H9 (cell line): ENCODE measurements at regions not wholly inside any gene's neighbourhood (a gene's known extent, or its start where the extent isn't known, plus 50 kb on each side); places are given as distances from the start of the nearest gene placed in this dataset.

Source experiments
- DNase-seq: peaks from one replicate; pipeline ENCODE4 v3.0.0-alpha.2; 2017
- H2AFZ ChIP-seq: one replicate; pipeline ENCODE4 v1.6.1; 2013; ENCODE audit warnings: mild to moderate bottlenecking, low read length, control low read depth, moderate library complexity
- H2AK5ac ChIP-seq: 2 replicates; pipeline ENCODE4 v1.6.1; 2013; ENCODE audit warnings: low read length, control low read depth, mixed read lengths; ENCODE audit not compliant: insufficient read length
- H2BK120ac ChIP-seq: one replicate; pipeline ENCODE4 v1.6.1; 2013; ENCODE audit warnings: low read depth, mild to moderate bottlenecking, low read length, control low read depth, inconsistent platforms; ENCODE audit not compliant: poor library complexity, severe bottlenecking
- H2BK12ac ChIP-seq: 2 replicates; pipeline ENCODE4 v1.6.1; 2013; ENCODE audit warnings: low read length, control low read depth, mixed read lengths, low read depth; ENCODE audit not compliant: insufficient read length
- H2BK15ac ChIP-seq: 2 replicates; pipeline ENCODE4 v1.6.1; 2013; ENCODE audit warnings: low read depth, low read length, control low read depth
- H2BK20ac ChIP-seq: one replicate; pipeline ENCODE4 v1.6.1; 2013; ENCODE audit warnings: low read depth, mild to moderate bottlenecking, low read length, control low read depth, inconsistent platforms; ENCODE audit not compliant: poor library complexity, severe bottlenecking
- H2BK5ac ChIP-seq: 2 replicates; pipeline ENCODE4 v1.6.1; 2013; ENCODE audit warnings: low read length, control low read depth, mixed read lengths; ENCODE audit not compliant: insufficient read length
- H3K14ac ChIP-seq: 2 replicates; pipeline ENCODE4 v1.6.1; 2013; ENCODE audit warnings: low read length, control low read depth; ENCODE audit not compliant: insufficient read depth
- H3K18ac ChIP-seq: 2 replicates; pipeline ENCODE4 v1.6.1; 2013; ENCODE audit warnings: low read depth, mild to moderate bottlenecking, mixed read lengths, low read length, control low read depth; ENCODE audit not compliant: insufficient read length
- H3K23ac ChIP-seq: 2 replicates; pipeline ENCODE4 v1.6.1; 2013; ENCODE audit warnings: low read length, control low read depth, mixed read lengths, low read depth; ENCODE audit not compliant: insufficient read length
- H3K23me2 ChIP-seq: 2 replicates; pipeline ENCODE4 v1.6.1; 2013; ENCODE audit warnings: low read depth, mild to moderate bottlenecking, mixed read lengths, low read length, control low read depth; ENCODE audit not compliant: insufficient read length, poor library complexity, severe bottlenecking
- H3K27ac ChIP-seq: 2 replicates; pipeline ENCODE4 v1.5.1; 2013; ENCODE audit warnings: low read length, control low read depth, mixed read lengths, low read depth; ENCODE audit not compliant: insufficient read length
- H3K27me3 ChIP-seq: 2 replicates; pipeline ENCODE4 v1.6.1; 2013; ENCODE audit warnings: low read length, control low read depth, inconsistent platforms; ENCODE audit not compliant: insufficient read depth
- H3K4ac ChIP-seq: 2 replicates; pipeline ENCODE4 v1.6.1; 2013; ENCODE audit warnings: low read depth, mild to moderate bottlenecking, control low read depth, inconsistent platforms, low read length, moderate library complexity
- H3K4me1 ChIP-seq: 2 replicates; pipeline ENCODE4 v1.6.1; 2013; ENCODE audit warnings: low read length, control low read depth, inconsistent platforms; ENCODE audit not compliant: insufficient read depth
- H3K4me2 ChIP-seq: 2 replicates; pipeline ENCODE4 v1.6.1; 2013; ENCODE audit warnings: low read length, control low read depth, mixed read lengths; ENCODE audit not compliant: insufficient read length, insufficient read depth
- H3K56ac ChIP-seq: 2 replicates; pipeline ENCODE4 v1.6.1; 2013; ENCODE audit warnings: low read depth, mild to moderate bottlenecking, mixed read lengths, low read length, control low read depth; ENCODE audit not compliant: insufficient read length
- H3K79me1 ChIP-seq: 2 replicates; pipeline ENCODE4 v1.6.1; 2013; ENCODE audit warnings: low read depth, mild to moderate bottlenecking, moderate library complexity, low read length, control low read depth, inconsistent platforms; ENCODE audit not compliant: insufficient read depth, poor library complexity, severe bottlenecking
- H3K79me2 ChIP-seq: 2 replicates; pipeline ENCODE4 v1.6.1; 2013; ENCODE audit warnings: low read length, control low read depth, inconsistent platforms; ENCODE audit not compliant: insufficient read depth
- H3K9ac ChIP-seq: 2 replicates; pipeline ENCODE4 v1.6.1; 2013; ENCODE audit warnings: low read length, control low read depth, mixed read lengths; ENCODE audit not compliant: insufficient read length; ENCODE audit errors: extremely low read depth
- H3K9me3 ChIP-seq: one replicate; pipeline ENCODE4 v1.6.1; 2013; ENCODE audit warnings: low read depth, low read length, inconsistent platforms; ENCODE audit not compliant: control insufficient read depth
- H3T11ph ChIP-seq: one replicate; pipeline ENCODE4 v1.6.1; 2013; ENCODE audit warnings: mild to moderate bottlenecking, low read length, control low read depth, inconsistent platforms
- H4K20me1 ChIP-seq: one replicate; pipeline ENCODE4 v1.6.1; 2013; ENCODE audit not compliant: control insufficient read depth, insufficient read length, insufficient read depth
- H4K5ac ChIP-seq: 2 replicates; pipeline ENCODE4 v1.6.1; 2013; ENCODE audit warnings: low read depth, mild to moderate bottlenecking, mixed read lengths, low read length, control low read depth; ENCODE audit not compliant: insufficient read length
- H4K8ac ChIP-seq: replicated peaks from 2 replicates; pipeline ENCODE4 v1.6.1; 2013; ENCODE audit warnings: low read length, control low read depth, mixed read lengths, low read depth; ENCODE audit not compliant: insufficient read length
- H4K91ac ChIP-seq: 2 replicates; pipeline ENCODE4 v1.6.1; 2013; ENCODE audit warnings: low read depth, mild to moderate bottlenecking, moderate library complexity, mixed read lengths, low read length, control low read depth; ENCODE audit not compliant: insufficient read length
- H3K27ac Mint-ChIP-seq, 3 experiments: 2 replicates in 2 of 3; 3 replicates in 1 of 3; pipeline ENCODE4 v1.8.0; 2020 to 2021; ENCODE audit warnings: mixed read lengths in 3 of 3, mild to moderate bottlenecking in 1 of 3, moderate library complexity in 1 of 3
- H3K27me3 Mint-ChIP-seq: 2 replicates; pipeline ENCODE4 v1.8.0; 2021; ENCODE audit warnings: low read depth, mild to moderate bottlenecking, moderate library complexity, mixed read lengths
- H3K36me3 Mint-ChIP-seq, 3 experiments: 2 replicates in 2 of 3; 3 replicates in 1 of 3; pipeline ENCODE4 v1.8.0; 2020 to 2021; ENCODE audit warnings: low read depth in 3 of 3, mixed read lengths in 3 of 3; ENCODE audit not compliant: insufficient read depth in 1 of 3
- H3K4me1 Mint-ChIP-seq, 2 experiments: 2 replicates each; pipeline ENCODE4 v1.8.0; 2020; ENCODE audit warnings: mixed read lengths in 2 of 2
- H3K4me3 Mint-ChIP-seq, 2 experiments: 2 replicates in 1 of 2; 3 replicates in 1 of 2; pipeline ENCODE4 v1.8.0; 2020 to 2021; ENCODE audit warnings: mild to moderate bottlenecking in 2 of 2, mixed read lengths in 2 of 2, moderate library complexity in 1 of 2
- H3K9me3 Mint-ChIP-seq, 2 experiments: 2 replicates in 1 of 2; 3 replicates in 1 of 2; pipeline ENCODE4 v1.8.0; 2020; ENCODE audit warnings: mild to moderate bottlenecking in 2 of 2, mixed read lengths in 2 of 2, moderate library complexity in 1 of 2
- CTCF ChIP-seq: fragments of 200-600 bp; sonication (generic); conservative IDR thresholded peaks from 3 replicates; pipeline ENCODE4 v1.8.0; 2021; ENCODE audit warnings: antibody characterized with exemption, mild to moderate bottlenecking
- WGBS: extraction: QIAGEN DNeasy Blood & Tissue Kit; methylation state at CpG from one replicate; pipeline ENCODE4 v1.1.7; 2013; ENCODE audit warnings: missing lambda C conversion rate, low lambda C conversion rate, mixed read lengths; ENCODE audit not compliant: insufficient read length; ENCODE audit errors: extremely low coverage; 5-methylcytosine and 5-hydroxymethylcytosine counted together

GRCh38 chr12:20196767-20197166 is 171.6 kb upstream of the PDE3A start:
- Histone ChIP-seq H3K79me2 (no peaks in the 10 kb centered on the region), H3T11ph (no peak overlapping the region), H2BK120ac (no peak overlapping the region), H3K23me2 (no peaks in the 10 kb centered on the region), H3K4ac (no peak overlapping the region), H4K8ac (no peak overlapping the region), H2AK5ac (no peak overlapping the region), H3K14ac (no peak overlapping the region), H2BK15ac (no peak overlapping the region), H3K18ac (no peak overlapping the region), H3K9me3 (no peaks in the 10 kb centered on the region), H3K79me1 (no peaks in the 10 kb centered on the region), H2AFZ (no peak overlapping the region), H3K23ac (no peak overlapping the region), H3K27me3 (no peaks in the 10 kb centered on the region), H3K4me2 (no peak overlapping the region), H4K5ac (no peak overlapping the region), H2BK12ac (no peak overlapping the region), H3K9ac (no peak overlapping the region), H2BK20ac (no peak overlapping the region), H2BK5ac (no peak overlapping the region), H4K91ac (no peak overlapping the region), H3K56ac (no peak overlapping the region), H3K27ac (no peak overlapping the region), H4K20me1 (no peaks in the 10 kb centered on the region), H3K4me1 (no peaks in the 10 kb centered on the region)
- Mint-ChIP-seq H3K4me1 (peaks cover 5 to 6% of the 10 kb centered on the region in 2 experiments), H3K27ac (no peak overlapping the region), H3K9me3 (peaks cover 7 to 16% of the 10 kb centered on the region in 2 experiments; a peak in 4 of 5 replicates), H3K4me3 (no peak overlapping the region), H3K36me3 (peaks cover 0 to 14% (median 1%) of the 10 kb centered on the region in 3 experiments; a peak in 5 of 7 replicates), H3K27me3 (no peaks in the 10 kb centered on the region)
- no peak for TF ChIP-seq CTCF
- DNase-seq, result no peak
- no CpG with 5 or more reads among the region's 4 CpGs for WGBS
